ENCODE measurements at regions not wholly inside any gene's neighbourhood (a gene's known extent, or its start where the extent isn't known, plus 50 kb on each side); places are given as distances from the start of the nearest gene placed in this dataset.

GRCh38 chr2:5494212-5494611 is 198.0 kb upstream of the SOX11 start:
- DNase-seq (ENCODE audit: extremely low read depth, low read depth, low spot score): no peak

- no peak for DNase-seq (ENCODE audit: extremely low read depth, low read depth, low spot score)
These were observed 196.6 kb upstream of the SOX11 start for GRCh38 chr2:5495586-5495985.

- no peak for DNase-seq (ENCODE audit: extremely low read depth, low read depth, low spot score)
These were observed 194.3 kb upstream of the SOX11 start for GRCh38 chr2:5497874-5498273.

GRCh38 chr2:5501807-5502206 is 190.4 kb upstream of the SOX11 start:
- no peak for DNase-seq (ENCODE audit: extremely low read depth, low read depth, low spot score)

- no peak for DNase-seq (ENCODE audit: extremely low read depth, low read depth, low spot score)
These were observed 189.8 kb upstream of the SOX11 start for GRCh38 chr2:5502385-5502784.

GRCh38 chr2:5504756-5505155 is 187.4 kb upstream of the SOX11 start:
- no peak for DNase-seq (ENCODE audit: extremely low read depth, low read depth, low spot score)

GRCh38 chr2:5507367-5507766 is 184.8 kb upstream of the SOX11 start:
- DNase-seq (ENCODE audit: extremely low read depth, low read depth, low spot score): no peak

GRCh38 chr2:5509362-5509761 is 182.8 kb upstream of the SOX11 start:
- DNase-seq (ENCODE audit: extremely low read depth, low read depth, low spot score): no peak

GRCh38 chr2:5510082-5510481 is 182.1 kb upstream of the SOX11 start:
- DNase-seq (ENCODE audit: extremely low read depth, low read depth, low spot score): no peak

GRCh38 chr2:5515693-5516092 is 176.5 kb upstream of the SOX11 start:
- DNase-seq (ENCODE audit: extremely low read depth, low read depth, low spot score): no peak

- no peak for DNase-seq (ENCODE audit: extremely low read depth, low read depth, low spot score)
These were observed 172.9 kb upstream of the SOX11 start for GRCh38 chr2:5519286-5519685.

GRCh38 chr2:5520463-5520972 is 171.7 kb upstream of the SOX11 start:
- DNase-seq (ENCODE audit: extremely low read depth, low read depth, low spot score): no peak

GRCh38 chr2:5521461-5521860 is 170.7 kb upstream of the SOX11 start:
- DNase-seq (ENCODE audit: extremely low read depth, low read depth, low spot score): no peak

GRCh38 chr2:5524551-5524950 is 167.6 kb upstream of the SOX11 start:
- DNase-seq (ENCODE audit: extremely low read depth, low read depth, low spot score): no peak

- DNase-seq (ENCODE audit: extremely low read depth, low read depth, low spot score): no peak
These were observed 163.5 kb upstream of the SOX11 start for GRCh38 chr2:5528706-5529105.

GRCh38 chr2:5530011-5530696 is 162.0 kb upstream of the SOX11 start:
- DNase-seq (ENCODE audit: extremely low read depth, low read depth, low spot score): no peak

GRCh38 chr2:5535301-5535700 is 156.9 kb upstream of the SOX11 start:
- no peak for DNase-seq (ENCODE audit: extremely low read depth, low read depth, low spot score)

- DNase-seq (ENCODE audit: extremely low read depth, low read depth, low spot score): no peak
These were observed 154.9 kb upstream of the SOX11 start for GRCh38 chr2:5537180-5537688.

- DNase-seq (ENCODE audit: extremely low read depth, low read depth, low spot score): no peak
These were observed 153.9 kb upstream of the SOX11 start for GRCh38 chr2:5538313-5538712.

GRCh38 chr2:5538772-5539171 is 153.4 kb upstream of the SOX11 start:
- DNase-seq (ENCODE audit: extremely low read depth, low read depth, low spot score): no peak

- no peak for DNase-seq (ENCODE audit: extremely low read depth, low read depth, low spot score)
These were observed 152.7 kb upstream of the SOX11 start for GRCh38 chr2:5539282-5540165.

- DNase-seq (ENCODE audit: extremely low read depth, low read depth, low spot score): no peak
These were observed 151.3 kb upstream of the SOX11 start for GRCh38 chr2:5540856-5541255.

All from glomerular endothelial cell (primary cell).